HG02623 (cell line): ENCODE measurements at regions not wholly inside any gene's neighbourhood (a gene's known extent, or its start where the extent isn't known, plus 50 kb on each side); places are given as distances from the start of the nearest gene placed in this dataset.
A peak's percentile ranks its signal among the peaks of the same experiment; 100 is the strongest.

Experiments
- ATAC-seq: cut with Tn5 transposase; IDR thresholded peaks from one replicate; pipeline ENCODE4 v1.9.1; 2021; ENCODE audit warnings: moderate library complexity; ENCODE audit not compliant: unreplicated experiment

GRCh38 chr4:100849319-100849718, 331.5 kb upstream of the EMCN start:
- ATAC-seq = no peak

- ATAC-seq = peak; percentile 76
These were observed 331.0 kb upstream of the EMCN start for GRCh38 chr4:100848841-100849240.

- no peak for ATAC-seq
These were observed 326.1 kb upstream of the EMCN start for GRCh38 chr4:100843910-100844309.

- no peak for ATAC-seq
These were observed 325.0 kb upstream of the EMCN start for GRCh38 chr4:100842856-100843255.

- no peak for ATAC-seq
These were observed 324.1 kb upstream of the EMCN start for GRCh38 chr4:100841911-100842310.

GRCh38 chr4:100839712-100840111, 321.9 kb upstream of the EMCN start:
- ATAC-seq = no peak

- no peak for ATAC-seq
These were observed 320.5 kb upstream of the EMCN start for GRCh38 chr4:100838286-100838685.

- ATAC-seq = no peak
These were observed 319.1 kb upstream of the EMCN start for GRCh38 chr4:100836929-100837328.

- ATAC-seq = no peak
These were observed 316.8 kb upstream of the EMCN start for GRCh38 chr4:100834616-100835015.

- ATAC-seq = no peak
These were observed 316.1 kb upstream of the EMCN start for GRCh38 chr4:100833906-100834305.

GRCh38 chr4:100828986-100829685, 311.3 kb upstream of the EMCN start:
- ATAC-seq = no peak

GRCh38 chr4:100828364-100828763, 310.5 kb upstream of the EMCN start:
- no peak for ATAC-seq

GRCh38 chr4:100827756-100828155, 309.9 kb upstream of the EMCN start:
- ATAC-seq = no peak

- ATAC-seq = no peak
These were observed 309.2 kb upstream of the EMCN start for GRCh38 chr4:100826808-100827548.

GRCh38 chr4:100826067-100826466, 308.2 kb upstream of the EMCN start:
- ATAC-seq = no peak

GRCh38 chr4:100823993-100824323, 306.1 kb upstream of the EMCN start:
- ATAC-seq = peak; percentile 3

GRCh38 chr4:100823066-100823992, 305.5 kb upstream of the EMCN start:
- ATAC-seq = peak; percentile 69

GRCh38 chr4:100820249-100820648, 302.4 kb upstream of the EMCN start:
- ATAC-seq = no peak

- no peak for ATAC-seq
These were observed 301.7 kb upstream of the EMCN start for GRCh38 chr4:100819505-100819904.

GRCh38 chr4:100816436-100817045, 298.7 kb upstream of the EMCN start:
- ATAC-seq = no peak

GRCh38 chr4:100811046-100811445, 293.2 kb upstream of the EMCN start:
- no peak for ATAC-seq
